DLD1 (cell line): ENCODE measurements at regions not wholly inside any gene's neighbourhood (a gene's known extent, or its start where the extent isn't known, plus 50 kb on each side); places are given as distances from the start of the nearest gene placed in this dataset.
"Not testable (repeated sequence)": the region's sequence is repeated elsewhere in the genome, so short reads cannot be mapped to it uniquely, and the experiment has no call there.

Source experiments
- in situ Hi-C: cut with HindIII; loops from 2 replicates; pipeline ENCODE4 v1.10.0; 2017; ENCODE audit warnings: low sequenced_read_pairs

DNA sequence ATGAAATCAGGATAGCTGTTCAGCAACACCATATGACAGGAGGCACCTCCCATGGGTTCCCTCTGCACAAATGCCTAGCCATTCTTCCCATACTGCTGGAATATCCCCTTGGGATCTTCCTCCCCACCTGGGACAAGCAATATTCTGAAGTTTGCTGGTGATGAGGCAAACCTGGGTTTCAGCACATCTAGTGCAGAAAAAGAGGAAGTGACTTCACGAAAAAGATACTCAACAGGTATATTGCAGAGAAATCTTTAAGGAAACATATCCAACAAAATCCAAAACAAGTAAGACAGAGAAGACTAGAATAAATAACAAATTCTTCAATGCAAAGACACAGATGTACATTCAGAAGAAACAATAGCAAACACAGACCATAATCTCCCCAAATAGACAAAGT, 1497.0 kb downstream of the PCDH9 start:
- in situ Hi-C loops = no loop called here

DNA sequence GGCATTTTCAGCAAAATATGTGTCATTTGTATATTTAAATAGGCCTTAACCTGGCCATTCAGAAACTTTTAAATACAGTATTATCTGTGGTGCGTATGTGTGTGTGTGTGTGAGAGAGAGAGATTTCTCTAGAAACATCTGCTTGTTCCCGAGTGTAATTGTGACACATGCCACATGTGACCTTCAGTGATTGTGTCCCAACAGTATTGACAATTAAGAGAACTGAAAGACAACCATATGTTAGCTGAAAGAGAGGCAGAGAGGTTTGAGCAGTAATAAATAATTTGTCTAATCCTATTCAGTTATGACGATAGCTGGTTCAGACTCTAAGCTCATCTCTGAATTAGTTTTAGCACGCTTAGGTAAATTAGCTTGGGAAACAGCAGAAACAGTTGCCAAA, 1503.1 kb downstream of the PCDH9 start:
- in situ Hi-C loops = no loop called here

DNA sequence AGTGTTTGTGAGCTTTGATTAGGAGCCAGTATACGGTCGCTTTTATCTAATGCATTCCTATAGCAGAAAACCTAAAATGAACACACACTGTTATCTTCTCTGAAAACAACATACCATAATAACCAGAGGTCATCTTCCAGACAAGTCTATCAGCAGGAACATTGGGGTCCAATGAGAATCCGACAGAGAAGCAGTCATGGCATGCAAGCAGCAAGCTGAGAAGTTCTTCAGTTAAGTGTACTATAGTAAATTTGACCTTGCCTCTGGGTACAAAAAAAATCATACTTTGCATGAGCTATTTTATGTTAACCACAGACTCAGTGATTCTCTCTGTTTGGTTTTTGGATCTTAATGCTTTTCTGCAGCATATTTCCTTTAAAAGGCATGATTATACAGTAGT, 1505.1 kb downstream of the PCDH9 start:
- in situ Hi-C loops = no loop called here

DNA sequence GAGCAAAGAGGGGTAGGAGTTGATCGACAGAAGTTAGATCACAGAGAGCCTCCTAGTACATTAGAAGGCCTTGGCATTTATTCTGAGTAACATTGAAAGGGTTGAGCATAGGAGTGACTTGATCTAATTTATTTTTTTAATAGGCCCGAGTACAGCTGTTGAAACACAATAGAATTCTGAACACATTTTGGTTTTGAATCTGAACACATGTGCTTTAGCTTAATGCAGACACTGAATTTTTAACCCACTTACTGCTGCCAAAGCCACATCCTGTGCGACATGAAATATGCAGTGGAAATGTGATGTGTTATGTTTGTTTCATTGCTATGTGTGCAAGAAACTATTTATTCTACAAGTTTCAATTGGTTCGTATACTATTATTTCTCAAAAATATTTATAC, 1505.9 kb downstream of the PCDH9 start:
- in situ Hi-C loops = no loop called here

DNA sequence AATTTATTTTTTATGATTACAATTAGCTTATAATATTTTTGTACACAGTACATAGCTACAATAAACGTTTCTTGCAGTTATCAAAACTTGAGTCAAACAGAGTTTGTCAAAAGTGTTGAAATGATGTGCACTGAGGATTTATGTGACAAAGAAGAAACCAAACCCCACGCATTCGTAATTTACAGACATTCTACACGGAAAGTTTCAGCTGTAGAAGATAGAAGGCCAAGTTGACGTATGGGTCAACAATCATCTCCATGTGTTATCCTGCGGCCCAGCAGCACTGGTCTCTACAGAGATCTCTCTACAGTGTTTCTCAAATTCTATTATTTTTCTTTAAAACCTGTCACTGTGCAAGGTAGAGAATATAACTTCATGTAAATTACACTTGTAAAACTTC, 1507.6 kb downstream of the PCDH9 start:
- in situ Hi-C loops = no loop called here

DNA sequence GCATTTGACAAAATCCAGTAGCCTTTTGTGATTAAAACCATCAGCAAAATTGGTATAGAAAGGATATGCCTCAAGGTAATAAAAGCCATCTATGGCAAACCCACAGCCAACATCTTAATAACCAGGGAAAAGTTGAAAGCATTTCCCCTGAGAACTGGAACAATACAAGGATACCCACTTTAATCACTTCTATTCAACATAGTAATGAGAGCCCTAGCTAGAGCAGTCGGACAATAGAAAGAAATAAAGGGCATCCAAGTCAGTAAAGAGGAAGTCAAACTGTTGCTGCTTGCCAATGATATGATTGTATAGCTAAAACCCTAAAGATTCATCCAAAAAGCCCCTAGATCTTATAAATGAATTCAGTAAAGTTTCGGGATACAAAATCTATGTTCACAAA, 1510.3 kb downstream of the PCDH9 start:
- in situ Hi-C loops = no loop called here

DNA sequence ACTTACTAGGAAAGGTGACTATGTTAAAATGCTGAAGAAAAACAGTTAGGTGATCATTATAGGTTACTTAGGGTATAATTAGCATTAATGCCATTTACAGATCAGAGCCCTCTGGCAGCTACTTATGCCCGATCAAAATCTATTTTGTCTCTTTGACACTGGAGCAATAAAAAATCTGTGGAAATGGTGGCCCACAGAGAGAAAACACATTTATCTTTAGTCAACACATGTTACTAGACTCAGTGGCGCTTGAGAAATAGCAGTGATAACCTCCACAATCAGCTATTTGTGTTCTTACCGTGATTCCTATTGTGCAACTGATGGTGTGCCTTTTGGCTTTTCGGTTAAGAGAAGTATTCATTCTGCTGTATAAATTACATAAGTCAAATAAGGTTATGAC, 1519.6 kb downstream of the PCDH9 start:
- in situ Hi-C loops = no loop called here

DNA sequence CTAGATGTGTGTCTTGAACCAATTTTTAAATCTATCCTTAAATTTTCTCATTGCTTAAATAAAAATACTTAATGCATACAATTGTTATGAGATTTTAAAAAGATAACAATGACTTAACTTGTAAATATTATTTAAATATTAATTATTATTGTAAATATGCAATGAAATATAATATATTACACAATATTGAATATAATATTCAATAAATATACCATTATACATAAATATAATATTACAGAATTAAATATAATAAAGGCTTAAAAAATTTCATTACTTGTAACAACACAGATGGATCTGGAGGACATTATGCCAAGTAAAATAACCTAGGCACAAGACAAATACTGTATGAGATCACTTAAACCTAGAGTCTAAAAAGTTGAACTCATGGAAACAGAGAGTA, 1532.3 kb downstream of the PCDH9 start:
- in situ Hi-C loops = no loop called here

DNA sequence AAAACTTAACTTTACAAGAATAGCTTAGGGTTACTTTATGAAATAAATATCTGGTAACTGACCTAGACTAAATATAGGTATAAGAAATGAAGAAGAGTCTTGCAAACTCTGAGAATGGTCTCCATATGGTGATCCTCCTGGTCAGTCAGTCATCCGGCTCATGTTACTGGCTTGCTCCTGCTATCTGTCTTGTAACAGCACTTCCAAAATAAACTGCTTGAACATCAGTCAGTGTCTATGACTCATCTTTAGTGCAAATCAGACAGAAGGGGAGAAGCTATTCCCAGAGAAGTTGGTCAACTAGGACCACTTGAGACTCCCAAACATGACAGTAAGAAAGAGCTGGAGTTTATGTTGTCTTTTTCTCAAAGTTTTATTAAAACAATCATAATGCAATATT, 1550.9 kb downstream of the PCDH9 start:
- in situ Hi-C loops = no loop called here

DNA sequence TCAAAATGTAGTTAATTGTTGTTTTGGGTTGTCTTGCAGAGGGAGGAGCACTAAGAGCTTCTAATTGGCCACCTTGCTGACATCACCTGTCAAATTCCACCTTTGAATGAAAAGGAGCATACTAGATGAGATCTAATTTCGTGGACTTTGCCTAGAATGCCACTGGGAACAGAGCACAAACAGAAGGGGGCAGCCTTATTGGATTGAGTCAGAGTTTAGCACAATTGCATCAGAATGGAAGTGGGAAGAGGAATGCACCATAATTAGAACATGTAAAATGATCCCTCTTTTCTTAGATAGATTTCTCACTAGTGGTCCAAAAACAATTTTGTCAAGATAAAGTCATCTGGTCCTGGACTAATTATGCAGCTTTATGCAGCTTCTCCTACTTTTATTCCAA, 1552.2 kb downstream of the PCDH9 start:
- in situ Hi-C loops = no loop called here

DNA sequence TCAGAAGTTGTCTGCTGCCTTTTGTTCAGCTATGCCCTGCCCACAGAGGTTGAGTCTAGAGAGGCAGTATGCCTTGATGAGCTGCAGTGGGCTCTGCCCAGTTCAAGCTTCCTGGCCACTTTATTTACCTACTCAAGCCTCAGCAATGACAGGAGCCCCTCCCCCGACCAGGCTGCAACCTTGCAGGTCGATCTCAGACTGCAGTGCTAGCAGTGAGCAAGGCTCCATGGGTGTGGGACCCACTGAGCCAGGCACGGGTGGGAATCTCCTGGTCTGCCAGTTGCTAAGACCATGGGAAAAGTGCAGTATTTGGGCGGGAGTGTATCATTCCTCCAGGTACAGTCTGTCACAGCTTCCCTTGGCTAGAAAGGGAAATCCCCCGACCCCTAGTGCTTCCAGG, 1554.8 kb downstream of the PCDH9 start:
- in situ Hi-C loops = not testable (repeated sequence)

DNA sequence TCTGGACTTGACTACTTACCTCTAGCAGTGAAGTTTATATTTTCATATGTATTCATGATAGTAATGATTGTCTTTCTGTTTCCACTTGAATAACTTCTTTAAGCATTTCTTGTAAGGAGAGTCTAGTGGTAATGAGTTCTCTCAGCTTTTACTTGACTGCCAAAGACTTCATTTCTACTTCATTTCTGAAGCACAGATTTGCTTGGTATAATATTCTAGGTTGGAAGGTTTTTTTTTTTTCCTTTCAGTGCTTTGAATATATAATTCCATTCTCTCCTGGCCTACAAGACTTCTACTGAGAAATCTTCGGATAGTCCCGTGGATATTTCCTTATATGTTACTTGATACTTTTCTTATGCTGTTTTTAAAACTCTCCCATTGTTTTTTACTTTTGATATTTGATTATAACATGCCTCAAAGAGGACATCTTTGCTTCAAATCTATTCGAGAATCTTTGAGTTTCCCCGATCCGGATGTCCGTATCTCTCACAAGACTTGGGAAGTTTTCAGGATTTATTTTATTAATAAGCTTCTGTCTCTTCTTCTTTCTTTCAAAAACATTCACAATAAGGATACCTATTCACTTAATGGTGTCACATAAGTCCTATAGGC, 1560.0 kb downstream of the PCDH9 start:
- in situ Hi-C loops = no loop called here

DNA sequence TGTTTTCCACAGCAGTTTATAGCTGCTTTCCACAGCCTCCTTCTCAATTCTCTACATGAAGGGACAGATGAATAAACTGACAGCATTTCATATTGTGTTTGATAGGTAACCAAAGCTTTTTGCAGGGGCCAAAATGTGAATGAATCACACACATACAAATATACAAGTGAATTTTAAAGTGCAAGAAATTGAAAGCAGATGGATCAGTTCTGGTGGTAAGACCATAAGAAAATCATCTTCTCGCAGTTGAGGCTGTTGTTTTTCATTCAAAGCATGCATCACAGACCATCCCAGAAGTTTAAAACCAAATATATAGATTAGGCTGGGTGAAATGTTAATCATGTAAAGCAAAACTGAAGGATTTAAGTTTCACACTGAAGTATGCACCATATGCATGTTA, 1569.4 kb downstream of the PCDH9 start:
- in situ Hi-C loops = no loop called here

DNA sequence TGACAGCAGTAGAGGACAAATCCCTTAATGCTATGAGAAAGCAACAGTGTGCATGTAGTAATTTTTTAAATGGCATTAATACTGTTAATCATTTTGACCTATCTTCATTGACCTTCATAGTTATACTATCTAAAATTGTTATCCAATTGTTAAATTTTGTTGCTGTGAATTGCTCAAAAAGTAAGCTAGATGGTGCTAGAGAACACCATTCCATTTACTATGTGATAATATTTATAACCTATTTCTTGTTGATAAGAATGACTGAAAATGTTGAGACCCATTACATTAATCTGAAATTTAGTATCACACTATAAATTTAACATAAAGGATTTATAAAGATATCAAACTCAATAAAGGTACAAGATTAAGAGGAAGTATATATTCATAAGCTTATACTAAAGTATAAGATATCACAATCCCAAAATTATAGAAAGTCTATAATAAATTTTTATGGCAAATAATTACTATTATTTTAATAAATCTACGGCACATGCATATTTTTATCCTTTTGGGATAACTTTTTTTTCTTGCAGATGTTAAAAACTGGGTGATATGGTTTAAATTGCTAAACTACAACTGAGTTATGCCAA, 1573.3 kb downstream of the PCDH9 start:
- in situ Hi-C loops = no loop called here

DNA sequence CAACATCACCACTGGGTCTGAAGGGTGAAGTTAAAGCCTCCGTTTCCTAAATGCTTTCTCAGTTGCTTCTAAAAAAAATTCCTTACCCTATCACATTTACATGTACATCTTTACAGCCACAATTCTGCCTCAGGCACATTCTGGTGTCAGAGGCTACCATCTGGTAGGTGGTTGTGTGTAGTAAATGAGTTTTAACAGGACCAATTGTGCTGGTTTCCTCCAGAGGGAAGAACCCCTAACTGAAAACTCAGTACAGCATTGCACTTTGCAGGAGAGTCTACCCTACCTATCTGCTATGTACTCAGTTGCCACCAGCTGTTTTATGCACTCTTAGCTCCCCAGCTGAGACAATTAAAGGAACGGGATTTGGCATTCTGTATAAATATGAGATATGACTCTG, 1576.5 kb downstream of the PCDH9 start:
- in situ Hi-C loops = no loop called here

DNA sequence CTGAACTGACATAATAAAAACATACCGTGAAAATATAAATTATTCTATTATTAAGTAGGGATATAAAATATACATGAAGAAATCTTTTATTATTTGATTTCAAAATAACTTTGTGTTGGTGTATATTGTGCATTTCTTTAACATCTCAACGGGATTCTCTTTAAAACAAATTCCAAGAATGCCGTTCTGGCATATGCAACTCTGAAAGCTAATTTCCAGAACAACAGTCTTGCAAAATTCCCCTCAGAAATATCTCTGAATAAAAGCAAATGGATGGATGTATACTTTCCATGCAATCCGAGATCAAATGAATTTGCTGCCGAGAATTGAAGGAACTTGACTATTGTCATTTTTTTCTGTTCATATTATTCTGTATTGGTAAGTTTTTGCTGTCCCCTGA, 1579.8 kb downstream of the PCDH9 start:
- in situ Hi-C loops = no loop called here

DNA sequence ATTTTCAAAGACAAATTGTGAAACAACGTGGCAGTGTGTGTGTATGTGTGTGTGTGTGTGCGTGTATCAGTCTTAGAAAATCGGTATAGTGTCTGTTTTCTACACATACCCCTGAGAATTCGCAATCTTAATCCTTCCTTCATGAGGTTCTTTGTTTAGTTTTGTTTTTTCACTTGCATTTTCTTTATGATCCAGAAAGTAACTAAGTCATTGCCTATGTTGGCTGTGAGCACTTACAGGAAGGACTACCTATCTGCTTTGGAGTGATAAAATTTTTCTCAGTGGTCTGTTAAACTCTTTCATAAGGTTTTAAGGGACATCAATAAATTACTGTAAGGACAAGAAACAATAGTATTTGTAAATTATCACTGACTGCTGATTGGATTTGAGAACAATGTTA, 1587.1 kb downstream of the PCDH9 start:
- in situ Hi-C loops = no loop called here

DNA sequence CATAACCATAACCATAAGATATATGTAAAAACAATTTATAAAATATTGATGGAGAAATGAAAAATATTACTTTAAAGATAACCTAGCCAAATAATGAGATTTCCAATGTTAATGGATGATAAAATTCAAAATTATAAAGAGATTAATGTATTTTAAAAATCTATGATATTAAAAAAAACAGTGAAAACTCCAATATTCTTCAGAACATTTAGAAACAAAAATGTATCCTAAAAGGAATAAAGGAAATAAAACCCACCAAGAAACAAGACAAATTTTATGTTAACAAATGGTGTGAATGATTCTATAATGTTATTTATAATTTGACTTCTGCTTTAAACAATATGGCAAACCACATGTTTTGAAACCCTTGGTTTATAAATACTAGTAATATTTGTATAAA, 1587.8 kb downstream of the PCDH9 start:
- in situ Hi-C loops = no loop called here

DNA sequence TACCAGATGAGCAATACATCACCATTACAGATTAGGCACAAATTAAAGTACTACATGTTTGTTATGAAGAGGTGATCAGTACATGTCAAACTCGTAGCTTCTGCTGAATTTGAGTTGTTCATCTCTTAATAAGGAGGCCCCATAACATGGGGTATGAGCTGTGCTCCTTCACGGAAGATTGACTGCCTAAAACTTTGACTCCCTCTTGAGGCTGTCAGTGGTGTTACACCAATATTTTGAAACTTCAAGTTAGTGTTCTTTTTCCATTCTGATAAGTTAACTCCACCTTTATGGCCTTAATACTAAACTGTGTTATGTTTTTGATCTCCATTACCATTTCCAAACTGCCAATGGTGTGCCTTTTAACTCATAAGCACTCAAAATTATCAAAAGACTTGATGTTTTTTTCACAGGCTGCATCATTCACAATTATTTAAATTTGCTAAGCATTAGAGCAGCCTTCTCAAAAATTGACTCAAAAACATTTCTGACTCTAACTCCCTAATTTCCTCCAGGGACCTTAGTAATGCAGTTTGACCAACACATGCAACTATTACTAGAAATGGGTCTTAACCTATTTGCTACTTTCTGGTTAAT, 1591.5 kb downstream of the PCDH9 start:
- in situ Hi-C loops = no loop called here

DNA sequence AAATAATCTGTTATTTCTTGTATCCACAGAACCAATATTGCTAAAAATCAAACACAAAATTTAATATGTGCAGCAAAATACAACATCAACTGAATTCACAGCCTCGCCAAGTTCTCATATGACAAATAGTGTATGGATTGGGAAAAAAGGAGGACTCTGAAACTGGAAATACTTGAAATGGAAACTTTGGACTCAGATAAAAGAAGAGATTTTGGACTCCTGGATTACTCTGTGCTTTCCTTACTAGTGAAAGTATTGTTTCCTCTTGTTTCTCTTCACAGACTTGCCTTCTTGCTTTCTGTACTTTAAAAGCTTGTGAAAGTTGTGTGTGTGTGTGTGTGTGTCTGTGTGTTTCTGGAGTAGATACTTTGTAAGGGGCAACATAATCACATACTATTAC, 1596.3 kb downstream of the PCDH9 start:
- in situ Hi-C loops = no loop called here

DNA sequence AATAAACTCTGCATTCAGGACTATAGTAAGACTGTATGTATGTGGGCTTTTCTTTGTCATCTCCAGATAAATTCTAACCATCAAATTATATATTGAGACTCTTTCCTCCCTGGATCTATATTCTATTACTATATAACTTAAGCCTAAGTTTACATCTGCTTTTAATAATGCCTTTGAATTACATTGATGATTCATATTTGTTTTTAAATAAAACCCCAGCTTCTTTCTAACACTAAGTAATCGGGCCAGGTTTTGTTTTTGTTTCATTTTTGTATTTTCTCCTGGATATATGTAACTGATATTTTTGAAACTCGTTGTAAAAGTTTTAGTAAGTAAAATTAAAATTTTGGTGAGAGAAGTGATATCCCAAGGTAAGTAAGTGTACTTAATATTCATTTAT, 1599.1 kb downstream of the PCDH9 start:
- in situ Hi-C loops = no loop called here

DNA sequence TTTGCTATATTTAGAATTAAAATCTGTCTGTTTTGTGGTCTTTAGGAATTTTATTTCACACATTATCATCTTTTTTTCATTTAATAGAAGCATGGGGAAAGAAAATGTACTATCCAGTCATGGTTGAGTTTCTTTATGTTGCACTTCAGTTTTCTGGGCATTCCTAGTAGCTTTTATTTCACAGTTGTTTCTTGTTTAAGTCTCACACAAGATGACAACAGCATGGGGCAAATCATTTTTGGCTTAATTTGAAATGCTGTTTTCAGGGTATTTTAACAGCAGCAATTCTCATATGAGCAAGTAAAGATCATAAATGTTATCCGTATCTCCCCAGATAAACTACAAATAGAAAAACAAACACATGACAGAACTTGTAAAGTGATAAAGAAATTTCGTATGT, 1600.2 kb downstream of the PCDH9 start:
- in situ Hi-C loops = no loop called here

DNA sequence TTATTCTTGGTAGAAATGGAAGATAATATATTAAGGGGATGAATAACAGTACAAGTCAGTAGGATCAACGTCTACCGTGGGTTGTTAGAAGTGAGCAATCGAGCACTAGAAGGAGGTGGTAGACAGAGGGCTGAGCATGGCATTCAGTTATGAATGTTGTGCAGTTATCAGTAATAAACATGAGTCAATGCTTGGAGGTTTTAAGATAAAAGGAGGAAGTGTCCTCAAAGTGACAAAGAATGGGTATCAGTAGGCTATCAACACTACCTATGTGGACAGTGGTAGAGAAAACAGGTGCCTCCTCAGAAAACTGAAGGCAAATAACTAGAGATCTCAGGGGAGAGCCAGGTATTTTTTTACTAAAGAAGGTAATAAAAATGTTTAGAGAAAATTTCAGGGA, 1607.0 kb downstream of the PCDH9 start:
- in situ Hi-C loops = no loop called here
